HepG2 (cell line): ENCODE measurements at regions not wholly inside any gene's neighbourhood (a gene's known extent, or its start where the extent isn't known, plus 50 kb on each side); places are given as distances from the start of the nearest gene placed in this dataset.

ENCODE experiments used
- ATAC-seq: fragments of 200-7000 bp; cut with Tn5 transposase; 3 replicates; pipeline ENCODE4 v1.9.1; 2020; ENCODE audit warnings: mild to moderate bottlenecking, moderate library complexity
- BruUV-seq: library from RNA; stranded (reverse); fragments of 400-500 nt; replicated peaks from 2 replicates; lab custom pipeline; 2021; lab: Mats Ljungman, UMichigan
- CTCF ChIA-PET: fragments of 300-600 bp; formaldehyde crosslinking; extraction: SDS; loops from one replicate; lab custom pipeline; 2021; ENCODE audit warnings: low total read pairs, inconsistent platforms, low intra/inter-chr PET ratio; lab: Yijun Ruan, JAX
- POLR2A ChIA-PET: fragments of 350-600 bp; sonication (Branson Sonifier 250); formaldehyde crosslinking; loops from one replicate; lab custom pipeline; 2020; ENCODE audit warnings: antibody characterized with exemption, inconsistent platforms; lab: Yijun Ruan, JAX
- DNase-seq: peaks from one replicate; pipeline ENCODE4 v3.0.0-alpha.2; 2015; ENCODE audit warnings: low spot score
- FAIRE-seq: peaks from 3 replicates; lab custom pipeline; 2011; peaks lifted over from hg19 to GRCh38; lab: Jason Lieb, UNC
- H2AFZ ChIP-seq: one replicate; pipeline ENCODE4 v1.6.1; 2011; ENCODE audit warnings: low read length, inconsistent platforms
- H3K27ac ChIP-seq: fragments of 300-600 bp; 3 replicates; pipeline ENCODE4 v1.8.0; 2011; ENCODE audit warnings: mixed run types, mild to moderate bottlenecking, mixed read lengths, low read length, inconsistent platforms; ENCODE audit not compliant: insufficient read depth; ENCODE audit errors: extremely low read length
- H3K27me3 ChIP-seq, 2 experiments: fragments of 200-600 bp in 1 of 2; 2 replicates in 1 of 2; 3 replicates in 1 of 2; pipeline versions ENCODE4 v1.6.0 to v1.8.0; 2011; ENCODE audit warnings: low read length in 2 of 2, mild to moderate bottlenecking in 2 of 2, moderate library complexity in 2 of 2, inconsistent platforms in 1 of 2; ENCODE audit not compliant: insufficient read depth in 2 of 2, control insufficient read depth in 1 of 2
- H3K36me3 ChIP-seq, 2 experiments: fragments of 200-600 bp in 1 of 2; replicated peaks in 1 of 2; 2 replicates in 1 of 2; 3 replicates in 1 of 2; pipeline versions ENCODE4 v1.5.1 to v1.8.0; 2011; ENCODE audit warnings: low read length in 2 of 2, inconsistent platforms in 1 of 2; ENCODE audit not compliant: insufficient read depth in 2 of 2, control insufficient read depth in 1 of 2
- H3K4me1 ChIP-seq: 2 replicates; pipeline ENCODE4 v1.5.1; 2012; ENCODE audit warnings: low read length, inconsistent platforms; ENCODE audit not compliant: insufficient read depth
- H3K4me2 ChIP-seq: 2 replicates; pipeline ENCODE4 v1.6.0; 2011; ENCODE audit warnings: low read depth, low read length, inconsistent platforms
- H3K4me3 ChIP-seq, 3 experiments: fragments of 200-600 bp in 1 of 3; sonication (generic), shearing (Covaris generic) in 1 of 3; replicated peaks in 1 of 3; 2 replicates each; pipeline ENCODE4 v1.5.1; 2011 to 2016; ENCODE audit warnings: low read length in 3 of 3, inconsistent platforms in 2 of 3, low read depth in 2 of 3, mild to moderate bottlenecking in 2 of 3, control low read depth in 1 of 3, mixed read lengths in 1 of 3; ENCODE audit not compliant: insufficient read depth in 1 of 3
- H3K79me2 ChIP-seq: one replicate; pipeline ENCODE4 v1.6.1; 2011; ENCODE audit warnings: low read length, inconsistent platforms; ENCODE audit not compliant: insufficient read depth
- H3K9ac ChIP-seq: 2 replicates; pipeline ENCODE4 v1.6.0; 2011; ENCODE audit warnings: mild to moderate bottlenecking, low read depth, low read length, inconsistent platforms; ENCODE audit not compliant: insufficient read depth
- H3K9me3 ChIP-seq: 2 replicates; pipeline ENCODE4 v1.5.1; 2012; ENCODE audit warnings: mild to moderate bottlenecking, low read length
- H4K20me1 ChIP-seq: 2 replicates; pipeline ENCODE4 v1.6.0; 2011; ENCODE audit warnings: inconsistent platforms, mild to moderate bottlenecking, low read length, moderate library complexity; ENCODE audit not compliant: insufficient read depth
- ATAD3A ChIP-seq: sonication (generic); formaldehyde crosslinking; IDR thresholded peaks from 2 replicates; pipeline ENCODE4 v1.4.0; 2020; ENCODE audit warnings: missing genetic modification reagents
- CBX2 ChIP-seq, 2 experiments: fragments of 200-600 bp in 1 of 2; sonication (generic); formaldehyde crosslinking in 1 of 2; IDR thresholded peaks; 2 replicates each; pipeline versions ENCODE4 v1.7.0 to v1.8.1; 2018 to 2022; ENCODE audit warnings: low read depth in 2 of 2, low read length in 1 of 2, mild to moderate bottlenecking in 1 of 2, missing genetic modification reagents in 1 of 2
- CCDC6 ChIP-seq: sonication (generic); formaldehyde crosslinking; IDR thresholded peaks from 2 replicates; pipeline ENCODE4 v1.8.1; 2022; ENCODE audit warnings: mild to moderate bottlenecking, missing genetic modification reagents, moderate library complexity
- HNRNPL ChIP-seq: fragments of 200-400 bp; formaldehyde crosslinking; IDR thresholded peaks from 2 replicates; pipeline ENCODE4 v1.6.1; 2017; ENCODE audit warnings: mild to moderate bottlenecking, low read depth, low read length
- NCOR1 ChIP-seq: fragments of 200-600 bp; sonication (generic); IDR thresholded peaks from 2 replicates; pipeline ENCODE4 v1.7.0; 2017; ENCODE audit warnings: antibody characterized with exemption, low read length, borderline replicate concordance
- PHF21A ChIP-seq: sonication (generic); formaldehyde crosslinking; IDR thresholded peaks from 2 replicates; pipeline ENCODE4 v1.5.0; 2020; ENCODE audit warnings: mild to moderate bottlenecking, missing genetic modification reagents
- SNAPC5 ChIP-seq: sonication (generic); formaldehyde crosslinking; IDR thresholded peaks from 2 replicates; pipeline ENCODE4 v1.8.1; 2023; ENCODE audit warnings: mild to moderate bottlenecking, missing genetic modification reagents, borderline replicate concordance
- ZNF562 ChIP-seq: sonication (generic); formaldehyde crosslinking; IDR thresholded peaks from 2 replicates; pipeline ENCODE4 v1.8.0; 2022; ENCODE audit warnings: missing genetic modification reagents, borderline replicate concordance
- ZNF564 ChIP-seq: sonication (generic); formaldehyde crosslinking; IDR thresholded peaks from 2 replicates; pipeline ENCODE4 v1.8.1; 2023; ENCODE audit warnings: mild to moderate bottlenecking, missing genetic modification reagents
- ZNF607 ChIP-seq: sonication (generic); formaldehyde crosslinking; IDR thresholded peaks from 2 replicates; pipeline ENCODE4 v1.5.1; 2020; ENCODE audit warnings: missing genetic modification reagents, mild to moderate bottlenecking, borderline replicate concordance
- ZNF766 ChIP-seq: sonication (generic); formaldehyde crosslinking; IDR thresholded peaks from 2 replicates; pipeline ENCODE4 v1.5.0; 2020; ENCODE audit warnings: missing genetic modification reagents, borderline replicate concordance
- ZNF772 ChIP-seq: sonication (generic); formaldehyde crosslinking; IDR thresholded peaks from 2 replicates; pipeline ENCODE4 v1.5.0; 2020; ENCODE audit warnings: mild to moderate bottlenecking, missing genetic modification reagents
- ZNF878 ChIP-seq: sonication (generic); formaldehyde crosslinking; IDR thresholded peaks from 2 replicates; pipeline ENCODE4 v1.8.1; 2023; ENCODE audit warnings: mild to moderate bottlenecking, missing genetic modification reagents, moderate library complexity
- WGBS: methylation state at CpG from one replicate; pipeline ENCODE4 v1.1.6; 2017; ENCODE audit warnings: low lambda C conversion rate; 5-methylcytosine and 5-hydroxymethylcytosine counted together
- in situ Hi-C: cut with HindIII; loops from 2 replicates; pipeline ENCODE4 v1.10.0; 2017; ENCODE audit warnings: low pct_unique_long_range_greater_than_20kb; ENCODE audit not compliant: extremely low pct_ligation_motif_present
- intact Hi-C: fragments of 100-400 bp; cut with micrococcal nuclease; formaldehyde crosslinking; loops from one replicate; pipeline ENCODE4 v1.10.0; 2022; ENCODE audit not compliant: unreplicated experiment
- TF ChIP-seq, protein P1 (sequence below): sonication (generic); formaldehyde crosslinking; IDR thresholded peaks from 2 replicates; pipeline ENCODE4 v1.9.0; 2021; ENCODE audit warnings: missing genetic modification reagents, mild to moderate bottlenecking, borderline replicate concordance

DNA sequence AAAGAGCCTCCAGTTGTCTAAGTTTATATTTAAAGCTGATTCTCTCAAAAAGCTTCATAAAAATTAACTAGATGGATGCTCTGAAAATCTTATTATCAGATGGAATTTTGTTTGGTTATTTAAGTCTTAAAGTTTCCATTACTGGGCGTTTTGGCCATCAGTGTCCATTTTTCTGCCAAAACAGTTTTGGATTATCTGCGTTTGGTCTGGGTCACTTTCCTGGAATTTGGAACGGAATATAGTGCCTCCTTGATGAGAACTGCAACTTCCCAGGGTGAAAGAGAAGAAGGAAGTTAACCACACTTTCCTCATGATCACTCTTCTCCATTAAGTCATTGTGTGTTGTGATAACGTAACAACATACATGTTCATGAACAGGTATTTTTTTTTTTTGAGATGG is 764.9 kb upstream of the AUTS2 start:
- Histone ChIP-seq H3K9me3 (peaks cover 6% of the 10 kb centered on the region), H3K4me2 (no peak overlapping the region), H3K36me3 (no peaks in the 10 kb centered on the region), H4K20me1 (no peaks in the 10 kb centered on the region)
- 3% methylated on average over 4 of the region's 4 CpGs for WGBS
- no peak for TF ChIP-seq PHF21A (CRISPR knock-in tag)
- TF ChIP-seq NCOR1 = no peak
- no peak for TF ChIP-seq ZNF772
- TF ChIP-seq ZNF878 (CRISPR knock-in tag) = no peak
- no peak for TF ChIP-seq ZNF562
- TF ChIP-seq CCDC6 = no peak
- no peak for TF ChIP-seq ZNF564 (CRISPR knock-in tag)
- TF ChIP-seq, protein P1, sequence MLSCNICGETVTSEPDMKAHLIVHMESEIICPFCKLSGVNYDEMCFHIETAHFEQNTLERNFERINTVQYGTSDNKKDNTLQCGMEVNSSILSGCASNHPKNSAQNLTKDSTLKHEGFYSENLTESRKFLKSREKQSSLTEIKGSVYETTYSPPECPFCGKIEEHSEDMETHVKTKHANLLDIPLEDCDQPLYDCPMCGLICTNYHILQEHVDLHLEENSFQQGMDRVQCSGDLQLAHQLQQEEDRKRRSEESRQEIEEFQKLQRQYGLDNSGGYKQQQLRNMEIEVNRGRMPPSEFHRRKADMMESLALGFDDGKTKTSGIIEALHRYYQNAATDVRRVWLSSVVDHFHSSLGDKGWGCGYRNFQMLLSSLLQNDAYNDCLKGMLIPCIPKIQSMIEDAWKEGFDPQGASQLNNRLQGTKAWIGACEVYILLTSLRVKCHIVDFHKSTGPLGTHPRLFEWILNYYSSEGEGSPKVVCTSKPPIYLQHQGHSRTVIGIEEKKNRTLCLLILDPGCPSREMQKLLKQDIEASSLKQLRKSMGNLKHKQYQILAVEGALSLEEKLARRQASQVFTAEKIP (CRISPR knock-in tag) = no peak
- no peak for TF ChIP-seq ATAD3A (CRISPR knock-in tag)
- no peak for TF ChIP-seq SNAPC5 (CRISPR knock-in tag)
- no peak for TF ChIP-seq HNRNPL
- TF ChIP-seq ZNF766 (CRISPR knock-in tag) = no peak
- no peak for TF ChIP-seq CBX2 (IDR thresholded peaks at IDR 0.05; ENCODE audit: low read depth, low read length)
- TF ChIP-seq CBX2 (CRISPR knock-in tag; IDR thresholded peaks at IDR 0.05; ENCODE audit: low read depth) = no peak
- no peak for TF ChIP-seq ZNF607 (CRISPR knock-in tag)
- TF ChIP-seq, all 625 proteins: peak for 0
- intact Hi-C loops (no loop called here), in situ Hi-C loops (no loop called here)
- no peak for FAIRE-seq
- no TSS peak for BruUV-seq
- Histone ChIP-seq H3K27ac (no peak overlapping the region), H3K27me3 (no peaks in the 10 kb centered on the region), H3K4me1 (no peaks in the 10 kb centered on the region), H3K79me2 (no peaks in the 10 kb centered on the region), H3K9ac (no peak overlapping the region), H2AFZ (no peak overlapping the region), H3K4me3 (no peak overlapping the region)
- DNase-seq = no peak
- ATAC-seq = no peak
- ChIA-PET CTCF (no interaction called here), POLR2A (no interaction called here)
